SK-N-SH (cell line): ENCODE measurements at regions not wholly inside any gene's neighbourhood (a gene's known extent, or its start where the extent isn't known, plus 50 kb on each side); places are given as distances from the start of the nearest gene placed in this dataset.

Source experiments
- CTCF ChIA-PET: fragments of 300-600, 350-600 bp; formaldehyde crosslinking; extraction: SDS; loops from one replicate; lab custom pipeline; 2021; lab: Yijun Ruan, JAX
- POLR2A ChIA-PET: fragments of 350-600 bp; sonication (Branson Sonifier 250); formaldehyde crosslinking; extraction: SDS; loops from one replicate; lab custom pipeline; 2020; ENCODE audit warnings: antibody characterized with exemption, inconsistent platforms; lab: Yijun Ruan, JAX
- DNase-seq: peaks from one replicate; pipeline ENCODE4 v3.0.0; 2012
- H2AFZ ChIP-seq: fragments of 200-600 bp; sonication (generic); 2 replicates; pipeline ENCODE4 v1.8.1; 2016; ENCODE audit warnings: antibody characterized with exemption, mild to moderate bottlenecking, low read depth
- H3F3A ChIP-seq: fragments of 200-600 bp; sonication (generic); replicated peaks from 2 replicates; pipeline ENCODE3; 2016; ENCODE audit warnings: antibody characterized with exemption, mild to moderate bottlenecking; ENCODE audit not compliant: insufficient read depth
- H3K27ac ChIP-seq, 2 experiments: fragments of 200-500 bp in 1 of 2; fragments of 200-600 bp in 1 of 2; sonication (Bioruptor generic) in 1 of 2; sonication (generic), shearing (Covaris generic) in 1 of 2; 2 replicates each; pipeline versions ENCODE4 v1.5.1 to v1.6.1; 2014 to 2016; ENCODE audit warnings: low read depth in 2 of 2, inconsistent platforms in 1 of 2, low read length in 1 of 2, mild to moderate bottlenecking in 1 of 2, mixed read lengths in 1 of 2
- H3K27me3 ChIP-seq: fragments of 200-600 bp; sonication (generic), shearing (Covaris generic); 2 replicates; pipeline ENCODE4 v1.6.1; 2016; ENCODE audit warnings: mixed run types; ENCODE audit not compliant: insufficient read depth
- H3K36me3 ChIP-seq, 2 experiments: fragments of 200-500 bp in 1 of 2; fragments of 200-600 bp in 1 of 2; sonication (Bioruptor generic) in 1 of 2; sonication (generic) in 1 of 2; replicated peaks in 1 of 2; 2 replicates each; pipeline versions ENCODE3 to v1.5.1; 2014 to 2016; ENCODE audit warnings: low read length in 1 of 2, mild to moderate bottlenecking in 1 of 2; ENCODE audit not compliant: insufficient read depth in 2 of 2, control insufficient read depth in 1 of 2
- H3K4me1 ChIP-seq, 2 experiments: fragments of 200-500 bp in 1 of 2; fragments of 200-600 bp in 1 of 2; sonication (Bioruptor generic) in 1 of 2; sonication (generic), shearing (Covaris generic) in 1 of 2; 2 replicates each; pipeline versions ENCODE4 v1.5.1 to v1.6.1; 2014 to 2016; ENCODE audit warnings: low read depth in 1 of 2, low read length in 1 of 2, mixed run types in 1 of 2; ENCODE audit not compliant: insufficient read depth in 2 of 2, control insufficient read depth in 1 of 2
- H3K4me2 ChIP-seq: fragments of 200-600 bp; sonication (generic), shearing (Covaris generic); 2 replicates; pipeline ENCODE4 v1.6.1; 2017; ENCODE audit warnings: mixed run types
- H3K4me3 ChIP-seq, 2 experiments: fragments of 200-500 bp in 1 of 2; fragments of 200-600 bp in 1 of 2; sonication (Bioruptor generic) in 1 of 2; sonication (generic), shearing (Covaris generic) in 1 of 2; 2 replicates each; pipeline versions ENCODE4 v1.5.1 to v1.8.1; 2014 to 2016; ENCODE audit warnings: low read depth in 2 of 2, inconsistent platforms in 1 of 2, low read length in 1 of 2, mild to moderate bottlenecking in 1 of 2, mixed read lengths in 1 of 2, moderate library complexity in 1 of 2
- H3K79me2 ChIP-seq: fragments of 200-600 bp; sonication (generic); 2 replicates; pipeline ENCODE4 v1.8.1; 2017; ENCODE audit warnings: mild to moderate bottlenecking; ENCODE audit not compliant: insufficient read depth
- H3K9ac ChIP-seq: fragments of 200-600 bp; sonication (generic); 2 replicates; pipeline ENCODE4 v1.6.1; 2017; ENCODE audit warnings: mixed run types
- H3K9me2 ChIP-seq: fragments of 200-600 bp; sonication (generic); 2 replicates; pipeline ENCODE4 v1.6.1; 2017; ENCODE audit warnings: mixed run types
- H3K9me3 ChIP-seq: fragments of 200-600 bp; sonication (generic); 2 replicates; pipeline ENCODE4 v1.6.1; 2017; ENCODE audit warnings: mixed run types, mild to moderate bottlenecking, moderate library complexity
- H4K20me1 ChIP-seq: fragments of 200-600 bp; sonication (generic); 2 replicates; pipeline ENCODE4 v1.6.1; 2017; ENCODE audit warnings: mild to moderate bottlenecking, mixed run types; ENCODE audit not compliant: insufficient read depth
- CHD2 ChIP-seq: fragments of 150-350 bp; IDR thresholded peaks from 2 replicates; pipeline ENCODE4 v1.6.1; 2018; ENCODE audit warnings: low read length; ENCODE audit not compliant: partially characterized antibody
- EP300 ChIP-seq, 2 experiments: IDR thresholded peaks; 2 replicates each; pipeline versions ENCODE4 v1.4.0 to v1.6.1; 2012; ENCODE audit warnings: borderline replicate concordance in 1 of 2, low read depth in 1 of 2, low read length in 1 of 2
- EZH2phosphoT487 ChIP-seq: fragments of 200-600 bp; sonication (generic); IDR thresholded peaks from 2 replicates; pipeline ENCODE4 v1.6.1; 2017; ENCODE audit warnings: low read depth, mixed run types, mild to moderate bottlenecking, antibody characterized with exemption, moderate library complexity, borderline replicate concordance
- FOXM1 ChIP-seq: IDR thresholded peaks from 2 replicates; pipeline ENCODE4 v1.4.0; 2012; ENCODE audit warnings: low read depth, mild to moderate bottlenecking
- GABPA ChIP-seq: IDR thresholded peaks from 2 replicates; pipeline ENCODE4 v1.4.0; 2012; ENCODE audit warnings: low read depth, mild to moderate bottlenecking
- GATA2 ChIP-seq: sonication (generic); formaldehyde crosslinking; IDR thresholded peaks from 2 replicates; pipeline ENCODE4 v1.5.0; 2020; ENCODE audit warnings: mild to moderate bottlenecking, missing genetic modification reagents
- MEF2A ChIP-seq: IDR thresholded peaks from 2 replicates; pipeline ENCODE4 v1.4.0; 2012; ENCODE audit warnings: low read depth, borderline replicate concordance
- NFIC ChIP-seq: IDR thresholded peaks from 2 replicates; pipeline ENCODE4 v1.4.0; 2012; ENCODE audit warnings: borderline replicate concordance
- NRF1 ChIP-seq: IDR thresholded peaks from 2 replicates; pipeline ENCODE4 v1.6.1; 2012; ENCODE audit warnings: low read depth, mild to moderate bottlenecking, low read length
- RCOR1 ChIP-seq: fragments of 150-350 bp; IDR thresholded peaks from 2 replicates; pipeline ENCODE4 v1.6.1; 2017; ENCODE audit warnings: antibody characterized with exemption, low read length
- RXRA ChIP-seq: IDR thresholded peaks from 2 replicates; pipeline ENCODE4 v1.4.0; 2012; ENCODE audit warnings: low read depth, mild to moderate bottlenecking, borderline replicate concordance
- SIN3A ChIP-seq: IDR thresholded peaks from 2 replicates; pipeline ENCODE4 v1.6.1; 2012; ENCODE audit warnings: low read depth, mild to moderate bottlenecking, low read length, moderate library complexity, borderline replicate concordance
- SMC3 ChIP-seq: IDR thresholded peaks from 2 replicates; pipeline ENCODE4 v1.6.1; 2012; ENCODE audit warnings: low read depth, low read length, improper control_type of control experiment
- TCF12 ChIP-seq: IDR thresholded peaks from 2 replicates; pipeline ENCODE4 v1.4.0; 2012
- YY1 ChIP-seq: IDR thresholded peaks from 2 replicates; pipeline ENCODE4 v1.4.0; 2012; ENCODE audit warnings: low read depth, mild to moderate bottlenecking
- WGBS: methylation state at CpG from one replicate; pipeline ENCODE4 v1.1.6; 2017; ENCODE audit warnings: low lambda C conversion rate; 5-methylcytosine and 5-hydroxymethylcytosine counted together
- TF ChIP-seq, protein P1 (sequence below): IDR thresholded peaks from 2 replicates; pipeline ENCODE4; 2012
- TF ChIP-seq, protein P2 (sequence below): fragments of 150-350 bp; IDR thresholded peaks from 2 replicates; pipeline ENCODE4 v1.6.1; 2016; ENCODE audit warnings: mild to moderate bottlenecking, low read depth, low read length
- TF ChIP-seq, protein P3 (sequence below): fragments of 150-350 bp; IDR thresholded peaks from 2 replicates; pipeline ENCODE4 v1.6.1; 2017; ENCODE audit warnings: antibody characterized with exemption, low read length, low read depth, borderline replicate concordance
- TF ChIP-seq, protein P4 (sequence below): IDR thresholded peaks from 2 replicates; pipeline ENCODE4 v1.4.0; 2012; ENCODE audit warnings: low read depth
- TF ChIP-seq, protein P5 (sequence below): IDR thresholded peaks from 2 replicates; pipeline ENCODE4 v1.4.0; 2012; ENCODE audit warnings: low read depth, borderline replicate concordance
- TF ChIP-seq, protein P6 (sequence below): fragments of 200-600 bp; sonication (generic); IDR thresholded peaks from 2 replicates; pipeline ENCODE4 v1.6.1; 2017; ENCODE audit warnings: antibody characterized with exemption, mild to moderate bottlenecking, moderate library complexity

DNA sequence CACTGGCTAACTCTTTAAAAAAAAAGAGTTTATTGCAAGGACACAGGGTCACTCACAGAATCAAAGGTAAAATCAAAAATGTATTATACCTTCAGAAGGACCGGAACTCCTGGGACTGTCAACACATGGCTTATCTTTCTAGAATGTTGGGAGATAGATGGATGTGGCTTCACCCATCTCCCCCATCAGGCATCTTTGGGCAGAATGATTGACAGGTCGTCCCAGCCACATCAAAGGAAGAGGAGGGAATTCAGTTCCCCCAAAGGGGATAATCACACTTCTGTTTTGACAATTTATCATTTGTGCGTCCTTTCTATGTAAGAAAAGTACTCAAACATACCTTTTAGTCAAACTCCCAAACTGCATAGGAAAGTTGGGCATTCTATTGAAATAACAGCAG, 228.6 kb upstream of the CDH5 start:
- no peak overlapping the region for H3K4me3 ChIP-seq
- no peaks in the 10 kb centered on the region for H3K27me3 ChIP-seq
- H3K27ac ChIP-seq = no peak overlapping the region
- WGBS = 66% methylated on average over 3 of the region's 3 CpGs
- H3K4me1 ChIP-seq = peaks cover 0 to 17% of the 10 kb centered on the region in 2 experiments; a peak in 1 of 4 replicates
- TF ChIP-seq CHD2 (no peak), FOXM1 (no peak), YY1 (no peak), GATA2 (no peak), RCOR1 (no peak), EZH2phosphoT487 (no peak), RXRA (no peak), SIN3A (no peak), MEF2A (no peak), NRF1 (no peak), EP300 (IDR thresholded peaks at IDR 0.05; ENCODE audit: borderline replicate concordance in 1 of 2, low read depth in 1 of 2, low read length in 1 of 2) (no peak), TCF12 (no peak), SMC3 (no peak)
- TF ChIP-seq, protein P1, sequence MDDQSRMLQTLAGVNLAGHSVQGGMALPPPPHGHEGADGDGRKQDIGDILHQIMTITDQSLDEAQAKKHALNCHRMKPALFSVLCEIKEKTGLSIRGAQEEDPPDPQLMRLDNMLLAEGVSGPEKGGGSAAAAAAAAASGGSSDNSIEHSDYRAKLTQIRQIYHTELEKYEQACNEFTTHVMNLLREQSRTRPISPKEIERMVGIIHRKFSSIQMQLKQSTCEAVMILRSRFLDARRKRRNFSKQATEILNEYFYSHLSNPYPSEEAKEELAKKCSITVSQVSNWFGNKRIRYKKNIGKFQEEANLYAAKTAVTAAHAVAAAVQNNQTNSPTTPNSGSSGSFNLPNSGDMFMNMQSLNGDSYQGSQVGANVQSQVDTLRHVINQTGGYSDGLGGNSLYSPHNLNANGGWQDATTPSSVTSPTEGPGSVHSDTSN = no peak
- TF ChIP-seq, protein P2, sequence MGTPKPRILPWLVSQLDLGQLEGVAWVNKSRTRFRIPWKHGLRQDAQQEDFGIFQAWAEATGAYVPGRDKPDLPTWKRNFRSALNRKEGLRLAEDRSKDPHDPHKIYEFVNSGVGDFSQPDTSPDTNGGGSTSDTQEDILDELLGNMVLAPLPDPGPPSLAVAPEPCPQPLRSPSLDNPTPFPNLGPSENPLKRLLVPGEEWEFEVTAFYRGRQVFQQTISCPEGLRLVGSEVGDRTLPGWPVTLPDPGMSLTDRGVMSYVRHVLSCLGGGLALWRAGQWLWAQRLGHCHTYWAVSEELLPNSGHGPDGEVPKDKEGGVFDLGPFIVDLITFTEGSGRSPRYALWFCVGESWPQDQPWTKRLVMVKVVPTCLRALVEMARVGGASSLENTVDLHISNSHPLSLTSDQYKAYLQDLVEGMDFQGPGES = no peak
- TF ChIP-seq, protein P3, sequence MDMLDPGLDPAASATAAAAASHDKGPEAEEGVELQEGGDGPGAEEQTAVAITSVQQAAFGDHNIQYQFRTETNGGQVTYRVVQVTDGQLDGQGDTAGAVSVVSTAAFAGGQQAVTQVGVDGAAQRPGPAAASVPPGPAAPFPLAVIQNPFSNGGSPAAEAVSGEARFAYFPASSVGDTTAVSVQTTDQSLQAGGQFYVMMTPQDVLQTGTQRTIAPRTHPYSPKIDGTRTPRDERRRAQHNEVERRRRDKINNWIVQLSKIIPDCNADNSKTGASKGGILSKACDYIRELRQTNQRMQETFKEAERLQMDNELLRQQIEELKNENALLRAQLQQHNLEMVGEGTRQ = no peak
- TF ChIP-seq, protein P4, sequence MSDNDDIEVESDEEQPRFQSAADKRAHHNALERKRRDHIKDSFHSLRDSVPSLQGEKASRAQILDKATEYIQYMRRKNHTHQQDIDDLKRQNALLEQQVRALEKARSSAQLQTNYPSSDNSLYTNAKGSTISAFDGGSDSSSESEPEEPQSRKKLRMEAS = no peak
- H3K9me3 ChIP-seq = no peaks in the 10 kb centered on the region
- no peaks in the 10 kb centered on the region for H3K36me3 ChIP-seq
- no peak overlapping the region for H2AFZ ChIP-seq
- POLR2A ChIA-PET = no interaction called here
- no peak for DNase-seq
- H3K9me2 ChIP-seq = no peaks in the 10 kb centered on the region
- H3K9ac ChIP-seq = no peak overlapping the region
- CTCF ChIA-PET = no interaction called here
- H3K79me2 ChIP-seq = no peaks in the 10 kb centered on the region
- H3K4me2 ChIP-seq = no peak overlapping the region
- no peaks in the 10 kb centered on the region for H3F3A ChIP-seq
- no peaks in the 10 kb centered on the region for H4K20me1 ChIP-seq

DNA sequence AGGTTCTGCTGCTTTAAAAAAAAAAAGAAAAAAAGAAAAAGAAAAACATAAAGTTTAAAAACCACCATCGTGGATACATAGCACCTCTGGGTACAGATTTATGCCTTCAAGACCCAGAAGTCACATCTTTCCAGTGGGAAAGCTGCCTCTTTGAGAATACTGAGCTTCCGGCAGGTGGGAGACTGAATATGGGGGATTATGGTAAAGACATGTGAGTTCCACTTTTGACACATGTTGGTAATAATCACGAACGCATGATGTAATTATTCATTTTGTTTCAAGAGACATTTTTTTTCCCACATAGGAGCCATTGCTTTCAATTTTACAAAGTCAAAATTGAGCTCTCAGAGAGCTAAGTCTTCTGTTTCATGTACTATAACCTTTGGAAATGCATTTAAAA, 229.7 kb upstream of the CDH5 start:
- peaks cover 6 to 17% of the 10 kb centered on the region in 2 experiments; a peak in 2 of 4 replicates for H3K4me1 ChIP-seq
- no peaks in the 10 kb centered on the region for H3K36me3 ChIP-seq
- ChIA-PET CTCF (no interaction called here), POLR2A (no interaction called here)
- H3K27me3 ChIP-seq = no peaks in the 10 kb centered on the region
- no peak overlapping the region for H3K4me2 ChIP-seq
- no peaks in the 10 kb centered on the region for H3K9me3 ChIP-seq
- H2AFZ ChIP-seq = no peak overlapping the region
- no peak overlapping the region for H3K27ac ChIP-seq
- peaks cover 5% of the 10 kb centered on the region for H3F3A ChIP-seq
- no peaks in the 10 kb centered on the region for H3K9me2 ChIP-seq
- H3K4me3 ChIP-seq = no peak overlapping the region
- 74% methylated on average over 4 of the region's 4 CpGs for WGBS
- H3K79me2 ChIP-seq = no peaks in the 10 kb centered on the region
- TF ChIP-seq, protein P4 = no peak
- TF ChIP-seq, protein P5, sequence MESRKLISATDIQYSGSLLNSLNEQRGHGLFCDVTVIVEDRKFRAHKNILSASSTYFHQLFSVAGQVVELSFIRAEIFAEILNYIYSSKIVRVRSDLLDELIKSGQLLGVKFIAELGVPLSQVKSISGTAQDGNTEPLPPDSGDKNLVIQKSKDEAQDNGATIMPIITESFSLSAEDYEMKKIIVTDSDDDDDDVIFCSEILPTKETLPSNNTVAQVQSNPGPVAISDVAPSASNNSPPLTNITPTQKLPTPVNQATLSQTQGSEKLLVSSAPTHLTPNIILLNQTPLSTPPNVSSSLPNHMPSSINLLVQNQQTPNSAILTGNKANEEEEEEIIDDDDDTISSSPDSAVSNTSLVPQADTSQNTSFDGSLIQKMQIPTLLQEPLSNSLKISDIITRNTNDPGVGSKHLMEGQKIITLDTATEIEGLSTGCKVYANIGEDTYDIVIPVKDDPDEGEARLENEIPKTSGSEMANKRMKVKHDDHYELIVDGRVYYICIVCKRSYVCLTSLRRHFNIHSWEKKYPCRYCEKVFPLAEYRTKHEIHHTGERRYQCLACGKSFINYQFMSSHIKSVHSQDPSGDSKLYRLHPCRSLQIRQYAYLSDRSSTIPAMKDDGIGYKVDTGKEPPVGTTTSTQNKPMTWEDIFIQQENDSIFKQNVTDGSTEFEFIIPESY = no peak
- TF ChIP-seq, protein P3 = no peak
- no peak for TF ChIP-seq GABPA
- TF ChIP-seq, protein P6, sequence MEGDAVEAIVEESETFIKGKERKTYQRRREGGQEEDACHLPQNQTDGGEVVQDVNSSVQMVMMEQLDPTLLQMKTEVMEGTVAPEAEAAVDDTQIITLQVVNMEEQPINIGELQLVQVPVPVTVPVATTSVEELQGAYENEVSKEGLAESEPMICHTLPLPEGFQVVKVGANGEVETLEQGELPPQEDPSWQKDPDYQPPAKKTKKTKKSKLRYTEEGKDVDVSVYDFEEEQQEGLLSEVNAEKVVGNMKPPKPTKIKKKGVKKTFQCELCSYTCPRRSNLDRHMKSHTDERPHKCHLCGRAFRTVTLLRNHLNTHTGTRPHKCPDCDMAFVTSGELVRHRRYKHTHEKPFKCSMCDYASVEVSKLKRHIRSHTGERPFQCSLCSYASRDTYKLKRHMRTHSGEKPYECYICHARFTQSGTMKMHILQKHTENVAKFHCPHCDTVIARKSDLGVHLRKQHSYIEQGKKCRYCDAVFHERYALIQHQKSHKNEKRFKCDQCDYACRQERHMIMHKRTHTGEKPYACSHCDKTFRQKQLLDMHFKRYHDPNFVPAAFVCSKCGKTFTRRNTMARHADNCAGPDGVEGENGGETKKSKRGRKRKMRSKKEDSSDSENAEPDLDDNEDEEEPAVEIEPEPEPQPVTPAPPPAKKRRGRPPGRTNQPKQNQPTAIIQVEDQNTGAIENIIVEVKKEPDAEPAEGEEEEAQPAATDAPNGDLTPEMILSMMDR = no peak
- TF ChIP-seq RXRA = no peak
- no peak for TF ChIP-seq MEF2A
- TF ChIP-seq NFIC = no peak
- no peaks in the 10 kb centered on the region for H4K20me1 ChIP-seq
- H3K9ac ChIP-seq = no peak overlapping the region
- DNase-seq = no peak
